SKM-1 treated with dmso at 0.1 percent for 144 hours (cell line): ENCODE measurements at regions not wholly inside any gene's neighbourhood (a gene's known extent, or its start where the extent isn't known, plus 50 kb on each side); places are given as distances from the start of the nearest gene placed in this dataset.
A peak's percentile ranks its signal among the peaks of the same experiment; 100 is the strongest.

Experiments
- DNase-seq: peaks from one replicate; lab custom pipeline; 2025; ENCODE audit not compliant: unreplicated experiment; lab: John Stamatoyannopoulos, UW

GRCh38 chr10:110432084-110432483 lies 65.6 kb upstream of the DUSP5 start:
- no peak for DNase-seq

- no peak for DNase-seq
Observed at GRCh38 chr10:110432814-110433565, 64.7 kb upstream of the DUSP5 start.

- DNase-seq: no peak
Observed at GRCh38 chr10:110433740-110434139, 64.0 kb upstream of the DUSP5 start.

- peak; percentile 29 for DNase-seq
Observed at GRCh38 chr10:110434489-110435096, 63.1 kb upstream of the DUSP5 start.

GRCh38 chr10:110436554-110437350 lies 61.0 kb upstream of the DUSP5 start:
- no peak for DNase-seq

GRCh38 chr10:110437351-110437605 lies 60.4 kb upstream of the DUSP5 start:
- no peak for DNase-seq

- no peak for DNase-seq
Observed at GRCh38 chr10:110437761-110438341, 59.9 kb upstream of the DUSP5 start.

- DNase-seq: no peak
Observed at GRCh38 chr10:110442746-110443145, 55.0 kb upstream of the DUSP5 start.

- DNase-seq: no peak
Observed at GRCh38 chr10:110443239-110444003, 54.3 kb upstream of the DUSP5 start.

GRCh38 chr10:110444004-110444337 lies 53.7 kb upstream of the DUSP5 start:
- DNase-seq: no peak

- DNase-seq: no peak
Observed at GRCh38 chr10:110445871-110446270, 51.8 kb upstream of the DUSP5 start.

GRCh38 chr10:110446277-110446676 lies 51.4 kb upstream of the DUSP5 start:
- DNase-seq: no peak

- peak; percentile 80 for DNase-seq
Observed at GRCh38 chr10:110446954-110447608, 50.6 kb upstream of the DUSP5 start.

GRCh38 chr10:110447886-110448285 lies 49.8 kb upstream of the DUSP5 start:
- DNase-seq: no peak
